GM18868 (cell line): ENCODE measurements at regions not wholly inside any gene's neighbourhood (a gene's known extent, or its start where the extent isn't known, plus 50 kb on each side); places are given as distances from the start of the nearest gene placed in this dataset.
"Not testable (repeated sequence)": the region's sequence is repeated elsewhere in the genome, so short reads cannot be mapped to it uniquely, and the experiment has no call there.

ENCODE experiments used
- ATAC-seq: cut with Tn5 transposase; IDR thresholded peaks from one replicate; pipeline ENCODE4 v1.9.1; 2021; ENCODE audit warnings: mild to moderate bottlenecking, moderate library complexity; ENCODE audit not compliant: unreplicated experiment

DNA sequence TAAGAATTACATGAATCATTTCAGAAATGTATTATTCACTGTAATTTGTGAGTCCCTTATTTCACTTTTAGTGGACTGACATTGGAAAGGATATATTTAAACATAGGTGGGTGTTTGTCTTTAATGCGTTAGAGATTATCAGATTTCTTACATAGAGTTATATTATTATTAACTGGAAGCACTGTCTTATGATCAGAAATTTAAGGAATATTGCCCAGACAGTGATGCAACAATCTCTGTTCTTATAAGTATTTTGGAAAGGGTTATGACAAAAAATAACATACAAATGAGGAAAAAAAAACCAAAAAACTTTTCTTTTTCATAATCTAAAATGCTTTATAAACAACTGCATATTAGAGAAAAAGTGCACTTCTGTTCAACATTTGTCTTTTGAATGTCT is 836.6 kb downstream of the SLC6A15 start:
- no peak for ATAC-seq

- ATAC-seq = no peak
Observed at GRCh38 chr12:84073401-84073800, 839.2 kb downstream of the SLC6A15 start.

DNA sequence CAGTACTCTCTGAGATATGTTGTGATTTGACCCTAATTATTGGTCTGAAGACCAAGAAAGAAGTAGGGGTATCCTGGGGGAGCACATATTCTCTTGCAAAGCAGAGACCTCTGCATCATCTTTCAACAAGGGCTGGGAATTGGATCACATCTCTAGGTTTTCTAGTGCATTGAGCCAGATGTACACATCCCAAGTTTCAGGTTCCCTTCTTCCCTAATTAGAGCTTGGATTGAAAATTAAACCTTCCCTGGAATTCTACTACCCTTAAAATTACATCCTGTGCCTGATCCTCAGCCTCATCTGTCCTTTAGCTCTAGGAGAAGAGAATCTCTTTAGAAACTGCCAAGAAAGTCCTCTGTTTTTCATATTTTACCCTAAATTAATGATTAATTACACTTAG is 839.6 kb downstream of the SLC6A15 start:
- no peak for ATAC-seq

DNA sequence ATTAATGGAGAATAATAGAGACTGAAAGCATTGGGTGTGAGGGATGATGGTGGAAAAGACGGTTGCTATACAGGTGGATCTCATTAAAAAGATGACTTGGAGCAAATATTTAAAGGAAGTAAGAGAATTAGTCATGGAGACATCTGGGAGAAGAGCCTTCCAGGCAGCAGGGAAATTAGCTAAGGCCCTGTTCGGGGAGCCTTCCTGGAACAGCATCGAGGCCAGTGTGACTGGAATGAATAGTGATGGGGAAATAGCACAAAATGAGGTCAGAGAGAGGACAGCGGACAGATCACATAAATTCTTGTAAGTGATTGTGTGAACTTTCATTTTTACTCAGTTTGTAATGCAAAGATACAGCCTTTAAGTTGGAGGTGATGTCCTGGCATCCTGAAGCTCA is 842.3 kb downstream of the SLC6A15 start:
- ATAC-seq = no peak

- ATAC-seq = no peak
Observed at GRCh38 chr12:84069699-84070098, 842.9 kb downstream of the SLC6A15 start.

- no peak for ATAC-seq
Observed at GRCh38 chr12:84069198-84069597, 843.4 kb downstream of the SLC6A15 start.

DNA sequence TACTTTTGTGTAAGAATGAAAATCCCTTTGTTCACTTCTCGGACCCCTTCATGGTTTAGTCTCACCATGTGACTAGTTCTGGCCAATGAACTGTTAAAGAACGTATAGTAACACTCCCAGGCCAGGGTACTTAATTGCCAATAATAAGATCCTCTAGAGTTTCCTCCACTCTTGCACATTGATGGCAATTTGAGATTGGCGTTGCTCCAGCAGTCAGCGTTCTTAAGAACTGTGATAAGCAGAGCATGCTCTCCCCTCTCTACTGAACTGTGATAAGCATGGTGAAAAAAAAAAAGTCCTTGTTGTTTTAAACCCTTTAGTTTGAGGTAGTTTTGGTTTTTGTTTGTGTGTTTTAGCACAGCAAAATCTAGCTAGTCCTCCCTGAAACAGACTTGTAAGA is 854.5 kb downstream of the SLC6A15 start:
- ATAC-seq = no peak

DNA sequence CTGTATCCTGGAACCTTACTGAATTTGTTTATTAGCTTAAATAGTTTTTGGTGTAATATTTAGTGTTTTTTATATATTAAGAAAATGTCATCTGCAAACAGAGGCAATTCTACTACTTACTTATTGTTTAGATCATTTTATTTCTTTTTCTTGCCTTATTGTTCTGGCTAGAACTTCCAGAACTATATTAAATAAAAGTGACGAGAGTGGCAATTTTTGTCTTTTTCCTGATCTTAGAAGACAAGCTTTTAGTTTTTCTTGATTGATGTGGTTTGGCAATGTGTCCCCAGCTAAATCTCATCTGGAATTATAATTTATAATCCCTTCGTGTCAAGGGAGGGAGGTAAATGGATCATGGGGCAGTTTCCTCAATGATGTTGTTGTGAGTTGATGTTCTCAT is 857.8 kb downstream of the SLC6A15 start:
- no peak for ATAC-seq

DNA sequence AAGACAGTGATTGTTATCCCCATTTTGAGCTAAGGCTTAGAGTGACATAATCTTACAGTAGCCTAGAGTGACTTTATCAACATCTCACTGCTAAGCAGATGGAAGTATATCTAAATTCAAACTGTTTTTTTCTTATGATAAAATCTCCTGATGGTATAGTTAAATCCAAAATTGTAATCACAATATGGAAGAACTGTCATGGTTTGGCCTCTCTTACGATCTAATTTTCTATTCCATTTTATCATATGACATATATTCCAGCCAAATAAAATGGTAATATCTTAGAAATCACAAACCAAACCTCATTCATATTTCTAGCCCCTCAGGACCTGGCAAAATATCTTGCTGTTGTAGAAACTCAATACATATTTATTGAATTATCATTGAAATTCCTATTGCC is 864.7 kb downstream of the SLC6A15 start:
- ATAC-seq = no peak

DNA sequence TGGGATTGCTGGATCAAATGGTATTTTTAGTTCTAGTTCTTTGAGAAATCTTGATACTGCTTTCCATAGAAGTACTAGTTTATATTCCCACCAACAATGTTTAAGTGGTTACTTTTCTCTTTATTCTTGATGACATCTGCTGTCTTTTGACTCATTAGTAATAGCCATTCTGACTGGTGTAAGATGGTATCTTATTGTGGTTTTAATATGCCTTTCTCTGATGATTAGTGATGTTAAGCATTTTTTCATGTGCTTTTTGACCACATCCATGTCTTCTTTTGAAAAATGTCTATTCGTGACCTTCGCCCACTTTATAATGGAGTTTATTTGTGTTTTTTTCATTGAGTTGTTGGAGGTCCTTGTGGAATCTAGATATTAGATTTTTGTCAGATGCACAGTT is 865.7 kb downstream of the SLC6A15 start:
- no peak for ATAC-seq

DNA sequence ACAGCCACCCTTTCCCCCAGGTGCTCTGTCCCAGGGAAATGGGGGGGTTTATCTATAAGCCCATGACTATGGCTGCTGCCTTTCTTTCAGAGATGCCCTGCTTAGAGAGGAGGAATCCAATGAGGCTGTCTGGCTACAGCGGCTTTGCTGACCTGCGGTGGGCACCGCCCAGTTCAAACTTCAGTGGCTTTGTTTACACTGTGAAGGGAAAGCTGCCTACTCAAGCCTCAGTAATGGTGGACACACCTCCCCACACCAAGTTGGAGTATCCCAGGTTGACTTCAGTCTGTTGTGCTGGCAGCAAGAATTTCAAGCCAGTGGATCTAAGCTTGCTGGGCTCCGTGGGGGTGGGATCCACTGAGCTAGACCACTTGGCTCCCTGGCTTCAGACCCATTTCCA is 869.2 kb downstream of the SLC6A15 start:
- no peak for ATAC-seq

- ATAC-seq = no peak
Observed at GRCh38 chr12:84038242-84038641, 874.4 kb downstream of the SLC6A15 start.

GRCh38 chr12:84036912-84037311 is 875.7 kb downstream of the SLC6A15 start:
- no peak for ATAC-seq

DNA sequence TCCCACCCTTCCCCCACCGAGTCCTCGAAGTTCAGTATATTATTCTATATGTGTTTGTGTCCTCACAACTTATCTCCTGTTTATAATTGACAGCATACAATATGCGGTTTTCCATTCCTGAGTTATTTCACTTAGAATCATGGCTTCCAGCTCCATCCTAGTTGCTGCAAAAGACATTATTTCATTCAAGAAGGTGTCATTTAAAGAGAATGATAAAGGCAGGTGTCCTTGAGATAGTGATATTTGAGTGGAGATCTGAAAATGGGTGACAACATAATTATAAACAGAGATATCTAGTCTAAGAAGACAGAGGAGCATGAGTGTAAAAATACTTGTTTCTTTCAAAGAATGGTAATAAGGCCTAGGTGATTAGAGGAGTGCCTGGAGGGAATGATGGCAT is 876.8 kb downstream of the SLC6A15 start:
- no peak for ATAC-seq

- ATAC-seq = no peak
Observed at GRCh38 chr12:84034871-84035270, 877.7 kb downstream of the SLC6A15 start.

- ATAC-seq = no peak
Observed at GRCh38 chr12:84033162-84033561, 879.4 kb downstream of the SLC6A15 start.

GRCh38 chr12:84018556-84019179 is 893.9 kb downstream of the SLC6A15 start:
- ATAC-seq = not testable (repeated sequence)

- no peak for ATAC-seq
Observed at GRCh38 chr12:84016956-84017355, 895.6 kb downstream of the SLC6A15 start.

GRCh38 chr12:83997423-83997822 is 915.2 kb downstream of the SLC6A15 start:
- ATAC-seq = no peak

- no peak for ATAC-seq
Observed at GRCh38 chr12:83996671-83997070, 915.9 kb downstream of the SLC6A15 start.

DNA sequence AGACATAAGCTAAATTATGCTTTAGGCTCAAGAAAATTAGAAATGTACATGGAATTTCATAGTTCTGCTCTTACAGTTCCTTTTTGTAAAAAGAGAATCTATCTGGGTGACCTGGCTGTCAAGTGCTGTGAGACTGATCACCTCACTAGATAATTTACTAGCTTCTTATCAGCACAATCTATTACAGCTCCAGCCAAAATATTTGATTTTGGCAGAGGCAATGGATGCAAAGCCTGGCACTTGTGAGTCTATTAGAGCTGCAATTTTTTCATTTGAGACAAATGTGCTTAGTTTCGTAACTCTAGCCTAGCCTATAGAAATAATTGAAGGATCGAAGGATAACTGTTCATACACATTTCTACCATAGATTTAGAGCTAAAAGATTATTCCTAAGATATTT is 927.5 kb downstream of the SLC6A15 start:
- no peak for ATAC-seq

DNA sequence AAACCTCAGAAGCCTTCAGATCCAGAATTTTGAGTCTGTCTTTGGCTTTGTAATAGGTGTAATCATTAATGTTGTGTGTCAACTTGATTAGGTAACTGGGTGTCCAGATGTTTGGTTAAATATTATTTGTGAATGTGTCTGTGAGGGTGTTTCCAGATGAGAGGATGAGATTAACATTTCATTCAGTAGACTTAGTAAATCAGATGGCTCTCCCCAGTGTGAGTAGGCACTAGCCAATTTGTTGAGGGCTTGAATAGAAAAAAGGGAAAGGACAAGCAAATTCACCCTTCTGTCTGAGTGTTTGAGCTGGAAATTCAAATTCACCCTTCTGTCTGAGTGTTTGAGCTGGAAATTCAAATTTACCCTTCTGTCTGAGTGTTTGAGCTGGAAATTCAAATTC is 932.2 kb downstream of the SLC6A15 start:
- ATAC-seq = no peak

GRCh38 chr12:83979785-83980184 is 932.8 kb downstream of the SLC6A15 start:
- no peak for ATAC-seq
